ENCODE measurements at regions not wholly inside any gene's neighbourhood (a gene's known extent, or its start where the extent isn't known, plus 50 kb on each side); places are given as distances from the start of the nearest gene placed in this dataset.

DNA sequence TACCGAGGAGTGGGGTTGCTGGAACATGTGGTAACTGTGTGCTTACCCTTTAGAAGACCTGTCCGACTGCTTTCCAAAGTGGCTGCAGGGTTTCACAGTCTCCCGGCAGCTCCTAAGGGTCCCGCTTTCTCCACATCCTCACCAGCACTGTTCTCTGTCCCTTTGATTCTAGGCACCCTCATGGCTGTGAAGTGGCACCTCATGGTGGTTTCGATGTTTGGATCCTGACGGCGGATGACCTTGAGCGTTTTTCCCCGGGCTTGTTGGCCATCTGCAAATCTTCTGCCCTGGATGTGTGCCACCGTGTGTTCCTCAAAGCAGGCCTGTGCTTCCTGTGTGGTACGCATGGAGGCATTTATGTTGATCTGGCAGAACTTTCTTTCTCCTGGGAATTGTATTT, 292.5 kb upstream of the HDAC4 start:
- DNase-seq (ENCODE audit: extremely low spot score): no peak
- TF ChIP-seq, protein P1, sequence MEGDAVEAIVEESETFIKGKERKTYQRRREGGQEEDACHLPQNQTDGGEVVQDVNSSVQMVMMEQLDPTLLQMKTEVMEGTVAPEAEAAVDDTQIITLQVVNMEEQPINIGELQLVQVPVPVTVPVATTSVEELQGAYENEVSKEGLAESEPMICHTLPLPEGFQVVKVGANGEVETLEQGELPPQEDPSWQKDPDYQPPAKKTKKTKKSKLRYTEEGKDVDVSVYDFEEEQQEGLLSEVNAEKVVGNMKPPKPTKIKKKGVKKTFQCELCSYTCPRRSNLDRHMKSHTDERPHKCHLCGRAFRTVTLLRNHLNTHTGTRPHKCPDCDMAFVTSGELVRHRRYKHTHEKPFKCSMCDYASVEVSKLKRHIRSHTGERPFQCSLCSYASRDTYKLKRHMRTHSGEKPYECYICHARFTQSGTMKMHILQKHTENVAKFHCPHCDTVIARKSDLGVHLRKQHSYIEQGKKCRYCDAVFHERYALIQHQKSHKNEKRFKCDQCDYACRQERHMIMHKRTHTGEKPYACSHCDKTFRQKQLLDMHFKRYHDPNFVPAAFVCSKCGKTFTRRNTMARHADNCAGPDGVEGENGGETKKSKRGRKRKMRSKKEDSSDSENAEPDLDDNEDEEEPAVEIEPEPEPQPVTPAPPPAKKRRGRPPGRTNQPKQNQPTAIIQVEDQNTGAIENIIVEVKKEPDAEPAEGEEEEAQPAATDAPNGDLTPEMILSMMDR (IDR thresholded peaks at IDR 0.05; ENCODE audit: control extremely low read depth, extremely low read depth, low read depth, missing control alignments): no peak
- ChIA-PET POLR2A (no interaction called here), CTCF (interaction anchor here (1.5 kb wide), 1 partner anchor 11 kb away, joined by 3 read pairs; no protein-coding TSS in a partner anchor)

DNA sequence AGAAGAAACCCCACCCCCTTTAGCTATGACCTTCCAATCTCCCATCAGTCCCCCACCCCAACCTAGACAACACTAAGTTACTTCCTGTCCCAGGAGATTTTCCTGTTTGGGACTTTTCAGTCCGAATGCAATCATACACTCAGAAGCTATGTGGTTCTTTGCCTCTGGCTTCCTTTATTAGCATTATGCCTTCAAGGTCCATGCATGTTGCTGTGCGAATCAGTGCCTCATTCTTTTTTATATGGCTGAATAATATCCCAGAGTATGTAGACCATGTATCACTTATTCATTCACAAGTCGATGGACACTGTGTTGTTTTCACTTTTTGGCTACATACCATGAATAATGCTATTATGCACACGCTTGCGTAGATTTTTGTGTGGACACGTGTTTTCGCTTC, 292.1 kb upstream of the HDAC4 start:
- TF ChIP-seq, protein P1 (IDR thresholded peaks at IDR 0.05; ENCODE audit: control extremely low read depth, extremely low read depth, low read depth, missing control alignments): no peak
- POLR2A ChIA-PET: no interaction called here
- DNase-seq (ENCODE audit: extremely low spot score): no peak
- CTCF ChIA-PET: interaction anchor here (1.5 kb wide), 1 partner anchor 10 kb away, joined by 3 read pairs; no protein-coding TSS in a partner anchor

- TF ChIP-seq, protein P1 (IDR thresholded peaks at IDR 0.05; ENCODE audit: control extremely low read depth, extremely low read depth, low read depth, missing control alignments): no peak
- ChIA-PET CTCF (no interaction called here), POLR2A (no interaction called here)
- no peak for DNase-seq (ENCODE audit: extremely low spot score)
Measured at GRCh38 chr2:239692362-239692851, 291.6 kb upstream of the HDAC4 start.

- TF ChIP-seq, protein P1 (IDR thresholded peaks at IDR 0.05; ENCODE audit: control extremely low read depth, extremely low read depth, low read depth, missing control alignments): no peak
- POLR2A ChIA-PET: no interaction called here
- CTCF ChIA-PET: no interaction called here
- DNase-seq (ENCODE audit: extremely low spot score): no peak
Measured at GRCh38 chr2:239691720-239692119, 290.9 kb upstream of the HDAC4 start.

DNA sequence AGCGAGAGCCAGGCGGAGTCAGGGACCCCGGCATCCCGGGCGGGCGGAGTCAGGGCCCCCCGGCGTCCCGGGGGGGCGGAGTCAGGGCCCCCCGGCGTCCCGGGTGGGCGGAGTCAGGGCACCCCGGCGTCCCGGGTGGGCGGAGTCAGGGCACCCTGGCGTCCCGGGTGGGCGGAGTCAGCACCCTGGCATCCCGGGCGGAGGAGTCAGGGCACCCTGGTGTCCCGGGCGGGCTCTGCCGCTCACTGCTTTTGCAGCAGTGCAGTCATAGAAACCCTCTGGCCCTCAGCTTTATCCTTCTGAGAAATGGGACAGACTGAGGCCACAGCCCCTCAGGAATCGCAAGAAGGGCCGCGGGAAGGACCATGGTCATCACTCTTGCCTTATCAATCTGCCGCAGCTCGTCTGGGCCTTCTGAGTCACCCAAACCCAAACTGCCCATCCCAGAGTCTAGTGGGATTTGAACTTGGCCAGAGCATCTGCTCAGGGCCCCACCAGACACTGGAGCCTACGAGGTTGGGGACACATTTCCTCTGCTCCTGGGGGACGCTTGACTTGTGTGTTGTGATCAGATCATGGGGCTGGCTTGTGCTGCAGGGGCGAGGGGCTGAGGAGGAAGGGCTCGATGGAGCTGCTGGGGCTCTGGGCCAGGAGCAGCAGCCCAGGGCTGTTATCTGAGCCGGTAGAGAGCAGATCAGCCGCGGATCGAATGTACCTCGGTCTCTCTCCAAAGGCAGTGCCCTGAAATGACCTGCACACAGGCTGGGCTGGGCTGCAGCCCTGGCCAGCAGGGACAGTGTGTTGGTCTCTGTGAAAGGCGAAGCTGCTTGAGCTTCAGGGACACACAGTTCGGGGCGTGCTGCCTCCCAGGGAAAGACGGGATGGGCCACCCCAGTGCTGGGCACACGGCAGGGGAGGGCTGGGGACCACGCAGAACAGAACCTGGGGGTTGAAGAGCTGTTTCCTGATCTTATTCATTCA, 290.1 kb upstream of the HDAC4 start:
- ChIA-PET POLR2A (no interaction called here), CTCF (interaction anchor here (0.8 kb wide), 1 partner anchor 28 kb away, joined by 3 read pairs; no protein-coding TSS in a partner anchor)
- TF ChIP-seq, protein P1 (IDR thresholded peaks at IDR 0.05; ENCODE audit: control extremely low read depth, extremely low read depth, low read depth, missing control alignments): no peak
- DNase-seq (ENCODE audit: extremely low spot score): no peak

- POLR2A ChIA-PET: no interaction called here
- CTCF ChIA-PET: no interaction called here
- no peak for DNase-seq (ENCODE audit: extremely low spot score)
- TF ChIP-seq, protein P1 (IDR thresholded peaks at IDR 0.05; ENCODE audit: control extremely low read depth, extremely low read depth, low read depth, missing control alignments): no peak
Measured at GRCh38 chr2:239689985-239690384, 289.2 kb upstream of the HDAC4 start.

All from GM10248 (cell line).